RWPE1 (cell line): ENCODE measurements at regions not wholly inside any gene's neighbourhood (a gene's known extent, or its start where the extent isn't known, plus 50 kb on each side); places are given as distances from the start of the nearest gene placed in this dataset.

Source experiments
- CTCF ChIA-PET: fragments of 350-600 bp; sonication (Branson Sonifier 250); formaldehyde crosslinking; extraction: SDS; loops from one replicate; lab custom pipeline; 2021; lab: Yijun Ruan, JAX
- POLR2A ChIA-PET: fragments of 400-600 bp; formaldehyde crosslinking; extraction: SDS; loops from one replicate; lab custom pipeline; 2020; ENCODE audit warnings: antibody characterized with exemption; ENCODE audit not compliant: low non-redundant PET; lab: Yijun Ruan, JAX
- DNase-seq: peaks from one replicate; pipeline ENCODE4 v3.0.0; 2012; ENCODE audit warnings: low spot score
- H3K27ac ChIP-seq: fragments of 450-650 bp; 2 replicates; pipeline ENCODE4 v1.5.1; 2017
- TF ChIP-seq, protein P1 (sequence below): fragments of 450-650 bp; conservative IDR thresholded peaks from 2 replicates; pipeline ENCODE4 v1.5.1; 2017; ENCODE audit warnings: low read depth, mild to moderate bottlenecking

DNA sequence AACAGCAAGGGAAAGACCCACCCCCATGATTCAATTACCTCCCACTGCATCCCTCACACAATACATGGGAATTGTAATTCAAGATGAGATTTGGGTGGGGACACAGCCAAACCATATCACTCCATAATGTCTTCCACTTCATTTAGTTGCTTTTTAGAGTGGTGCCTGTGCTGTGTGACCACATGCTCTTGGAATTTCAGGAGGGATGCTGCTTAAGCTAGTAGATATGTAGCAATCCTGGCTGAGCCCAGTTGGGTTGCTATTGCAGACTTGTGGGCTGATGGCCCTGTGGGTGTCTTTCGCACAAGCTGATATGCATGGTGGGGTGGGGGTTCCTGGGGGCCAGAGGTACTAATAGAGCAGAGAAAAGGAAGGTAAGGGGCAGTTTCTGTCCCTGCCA lies 160.4 kb upstream of the SYT6 start:
- H3K27ac ChIP-seq = no peak overlapping the region
- no peak for DNase-seq
- ChIA-PET CTCF (no interaction called here), POLR2A (no interaction called here)
- TF ChIP-seq, protein P1, sequence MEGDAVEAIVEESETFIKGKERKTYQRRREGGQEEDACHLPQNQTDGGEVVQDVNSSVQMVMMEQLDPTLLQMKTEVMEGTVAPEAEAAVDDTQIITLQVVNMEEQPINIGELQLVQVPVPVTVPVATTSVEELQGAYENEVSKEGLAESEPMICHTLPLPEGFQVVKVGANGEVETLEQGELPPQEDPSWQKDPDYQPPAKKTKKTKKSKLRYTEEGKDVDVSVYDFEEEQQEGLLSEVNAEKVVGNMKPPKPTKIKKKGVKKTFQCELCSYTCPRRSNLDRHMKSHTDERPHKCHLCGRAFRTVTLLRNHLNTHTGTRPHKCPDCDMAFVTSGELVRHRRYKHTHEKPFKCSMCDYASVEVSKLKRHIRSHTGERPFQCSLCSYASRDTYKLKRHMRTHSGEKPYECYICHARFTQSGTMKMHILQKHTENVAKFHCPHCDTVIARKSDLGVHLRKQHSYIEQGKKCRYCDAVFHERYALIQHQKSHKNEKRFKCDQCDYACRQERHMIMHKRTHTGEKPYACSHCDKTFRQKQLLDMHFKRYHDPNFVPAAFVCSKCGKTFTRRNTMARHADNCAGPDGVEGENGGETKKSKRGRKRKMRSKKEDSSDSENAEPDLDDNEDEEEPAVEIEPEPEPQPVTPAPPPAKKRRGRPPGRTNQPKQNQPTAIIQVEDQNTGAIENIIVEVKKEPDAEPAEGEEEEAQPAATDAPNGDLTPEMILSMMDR = no peak

DNA sequence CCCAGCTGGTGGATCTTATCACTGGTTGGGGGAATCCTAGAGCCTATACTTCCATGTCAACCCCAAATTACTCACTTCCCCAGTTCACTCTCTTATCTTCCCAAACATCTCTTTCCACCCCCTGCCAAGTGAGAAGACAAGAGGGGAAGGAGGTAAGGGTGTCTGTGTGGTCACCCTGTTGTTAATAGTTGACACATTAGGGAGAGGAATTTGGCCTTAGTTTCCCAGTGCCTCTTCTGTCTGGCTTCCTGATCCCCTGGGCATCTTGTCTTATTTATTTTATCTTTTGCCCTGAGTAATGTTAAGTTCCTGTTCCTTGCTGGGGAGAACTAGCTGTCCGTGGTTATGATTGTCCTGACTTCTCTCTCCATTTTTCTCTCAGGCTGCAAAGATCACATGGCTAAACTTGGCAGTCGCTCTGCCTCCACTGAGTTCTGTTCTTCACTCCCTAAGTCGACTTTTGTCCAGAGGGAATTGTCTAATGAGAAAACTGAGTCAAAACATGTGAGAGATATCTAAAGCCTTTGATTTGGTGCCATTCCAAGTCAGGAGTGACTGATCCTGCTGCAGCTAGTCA lies 157.1 kb upstream of the SYT6 start:
- POLR2A ChIA-PET = no interaction called here
- CTCF ChIA-PET = no interaction called here
- no peak overlapping the region for H3K27ac ChIP-seq
- DNase-seq = no peak
- TF ChIP-seq, protein P1 = no peak

- CTCF ChIA-PET = no interaction called here
- no peak for DNase-seq
- POLR2A ChIA-PET = no interaction called here
- no peak overlapping the region for H3K27ac ChIP-seq
- TF ChIP-seq, protein P1 = no peak
Measured at GRCh38 chr1:114302821-114303220, 149.2 kb upstream of the SYT6 start.

- POLR2A ChIA-PET = no interaction called here
- TF ChIP-seq, protein P1 = no peak
- no peak overlapping the region for H3K27ac ChIP-seq
- CTCF ChIA-PET = interaction anchor here (0.7 kb wide), 1 partner anchor 17 kb away, joined by 3 read pairs; no protein-coding TSS in a partner anchor
- no peak for DNase-seq
Measured at GRCh38 chr1:114299331-114299975, 145.8 kb upstream of the SYT6 start.

GRCh38 chr1:114298008-114298407 lies 144.3 kb upstream of the SYT6 start:
- DNase-seq = no peak
- ChIA-PET CTCF (no interaction called here), POLR2A (no interaction called here)
- TF ChIP-seq, protein P1 = no peak
- H3K27ac ChIP-seq = no peak overlapping the region

GRCh38 chr1:114296413-114296812 lies 142.7 kb upstream of the SYT6 start:
- ChIA-PET CTCF (interaction anchor here (1.2 kb wide), 1 partner anchor 14 kb away, joined by 4 read pairs; no protein-coding TSS in a partner anchor), POLR2A (no interaction called here)
- no peak for DNase-seq
- TF ChIP-seq, protein P1 = no peak
- no peak overlapping the region for H3K27ac ChIP-seq
